Esophagus squamous epithelium (tissue), 5 donors: ENCODE measurements at regions not wholly inside any gene's neighbourhood (a gene's known extent, or its start where the extent isn't known, plus 50 kb on each side); places are given as distances from the start of the nearest gene placed in this dataset.

ENCODE experiments used
- DNase-seq: peaks from one replicate; lab custom pipeline; 2025; lab: John Stamatoyannopoulos, UW
- H3K27ac ChIP-seq, 4 donors: fragments of 200-600 bp; sonication (generic); one replicate each; pipeline ENCODE4 v1.5.1; 2016 to 2019; ENCODE audit warnings: mild to moderate bottlenecking in 1 of 4
- H3K27me3 ChIP-seq, 4 donors: fragments of 200-600 bp; sonication (generic); 1 replicate in 3 of 4; 2 replicates in 1 of 4; pipeline versions ENCODE4 v1.5.1 to v1.6.0; 2017 to 2021; ENCODE audit warnings: antibody characterized with exemption in 1 of 4
- H3K36me3 ChIP-seq, 3 donors: fragments of 200-600 bp; sonication (generic); one replicate each; pipeline ENCODE4 v1.5.1; 2016 to 2019
- H3K4me1 ChIP-seq, 3 donors: fragments of 200-600 bp; sonication (generic); one replicate each; pipeline ENCODE4 v1.5.1; 2017 to 2019
- H3K4me3 ChIP-seq, 4 donors: fragments of 200-600 bp; sonication (generic); 1 replicate in 3 of 4; 2 replicates in 1 of 4; pipeline ENCODE4 v1.5.1; 2016 to 2019; ENCODE audit warnings: mild to moderate bottlenecking in 2 of 4, moderate library complexity in 1 of 4
- H3K9me3 ChIP-seq, 3 donors: fragments of 200-600 bp; sonication (generic); one replicate each; pipeline ENCODE4 v1.5.1; 2016 to 2019
- CTCF ChIP-seq, 6 experiments: fragments of 450-650 bp in 4 of 6; fragments of 200-600 bp in 2 of 6; sonication (generic) in 2 of 6; IDR thresholded peaks; one replicate each; pipeline ENCODE4 v1.5.1; 2016 to 2019; ENCODE audit warnings: antibody characterized with exemption in 6 of 6, mild to moderate bottlenecking in 4 of 6, moderate library complexity in 4 of 6
- POLR2A ChIP-seq, 4 donors: fragments of 450-650 bp; IDR thresholded peaks; one replicate each; pipeline ENCODE4 v1.6.1; 2017; ENCODE audit warnings: antibody characterized with exemption in 4 of 4, mild to moderate bottlenecking in 4 of 4, moderate library complexity in 3 of 4
- WGBS, 2 donors: methylation state at CpG; one replicate each; pipeline ENCODE4 v1.1.5; 2018; 5-methylcytosine and 5-hydroxymethylcytosine counted together
- intact Hi-C: fragments of 100-400 bp; cut with DNase I; formaldehyde crosslinking; loops from one replicate; pipeline ENCODE4 v1.15.0; 2022
- donor health status: DM: yes; HTN: yes; CAD: no.

GRCh38 chr14:104264495-104265265 lies 126.3 kb downstream of the KIF26A start:
- Histone ChIP-seq H3K4me3 (no peak overlapping the region), H3K27me3 (peaks cover 0 to 3% (median 0%) of the 10 kb centered on the region in 4 donors), H3K9me3 (no peaks in the 10 kb centered on the region), H3K4me1 (no peaks in the 10 kb centered on the region), H3K36me3 (no peaks in the 10 kb centered on the region), H3K27ac (no peak overlapping the region)
- DNase-seq = no peak
- intact Hi-C loops = no loop called here
- WGBS, 2 donors = 75 to 94% methylated on average over 3 to 4 of the region's 20 CpGs
- TF ChIP-seq CTCF (IDR thresholded peaks at IDR 0.05) (no peak), POLR2A (IDR thresholded peaks at IDR 0.05) (no peak)

- TF ChIP-seq POLR2A (IDR thresholded peaks at IDR 0.05) (no peak), CTCF (IDR thresholded peaks at IDR 0.05) (no peak)
- H3K9me3 ChIP-seq = no peaks in the 10 kb centered on the region
- 69 to 83% methylated on average over 17 to 19 of the region's 21 CpGs for whole genome bisulfite sequencing, 2 donors
- H3K4me3 ChIP-seq = no peak overlapping the region
- intact Hi-C loops = no loop called here
- no peak for DNase-seq
- H3K27me3 ChIP-seq = no peaks in the 10 kb centered on the region
- no peak overlapping the region for H3K27ac ChIP-seq
- H3K4me1 ChIP-seq = no peaks in the 10 kb centered on the region
- no peaks in the 10 kb centered on the region for H3K36me3 ChIP-seq
These were observed 127.7 kb downstream of the KIF26A start for GRCh38 chr14:104265918-104266630.

GRCh38 chr14:104266631-104267575 lies 128.5 kb downstream of the KIF26A start:
- DNase-seq = no peak
- Histone ChIP-seq H3K36me3 (no peaks in the 10 kb centered on the region), H3K27ac (no peak overlapping the region), H3K4me3 (no peak overlapping the region), H3K27me3 (no peaks in the 10 kb centered on the region), H3K4me1 (no peaks in the 10 kb centered on the region), H3K9me3 (no peaks in the 10 kb centered on the region)
- intact Hi-C loops = no loop called here
- no peak for TF ChIP-seq POLR2A (IDR thresholded peaks at IDR 0.05)
- TF ChIP-seq CTCF (IDR thresholded peaks at IDR 0.05) = no peak
- WGBS, 2 donors = 74 to 83% methylated on average over 23 to 26 of the region's 29 CpGs

- Histone ChIP-seq H3K27ac (no peak overlapping the region), H3K36me3 (no peaks in the 10 kb centered on the region), H3K27me3 (no peaks in the 10 kb centered on the region), H3K4me3 (no peak overlapping the region), H3K4me1 (no peaks in the 10 kb centered on the region), H3K9me3 (no peaks in the 10 kb centered on the region)
- 52 to 82% methylated on average over 16 to 18 of the region's 18 CpGs for WGBS, 2 donors
- DNase-seq = no peak
- TF ChIP-seq POLR2A (IDR thresholded peaks at IDR 0.05) = no peak
- no peak for TF ChIP-seq CTCF (IDR thresholded peaks at IDR 0.05)
- intact Hi-C loops = no loop called here
These were observed 129.5 kb downstream of the KIF26A start for GRCh38 chr14:104267895-104268294.
